ENCODE measurements at regions not wholly inside any gene's neighbourhood (a gene's known extent, or its start where the extent isn't known, plus 50 kb on each side); places are given as distances from the start of the nearest gene placed in this dataset.
"Not testable (repeated sequence)": the region's sequence is repeated elsewhere in the genome, so short reads cannot be mapped to it uniquely, and the experiment has no call there.

DNA sequence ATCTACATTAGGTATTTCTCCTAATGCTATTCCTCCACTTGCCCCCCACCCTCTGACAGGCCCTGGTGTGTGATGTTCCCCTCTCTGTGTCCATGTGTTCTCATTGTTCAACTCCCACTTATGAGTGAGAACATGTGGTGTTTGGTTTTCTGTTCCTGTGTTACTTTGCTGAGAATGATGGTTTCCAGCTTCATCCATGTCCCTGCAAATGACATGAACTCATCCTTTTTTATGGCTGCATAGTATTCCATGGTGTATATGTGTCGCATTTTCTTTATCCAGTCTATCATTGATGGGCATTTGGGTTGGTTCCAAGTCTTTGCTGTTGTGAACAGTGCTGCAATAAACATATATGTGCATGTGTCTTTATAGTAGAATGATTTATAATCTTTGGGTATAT is 50.6 kb upstream of the GRHL3 start:
- DNase-seq (ENCODE audit: insufficient read length); FAIRE-seq: not testable (repeated sequence)

DNA sequence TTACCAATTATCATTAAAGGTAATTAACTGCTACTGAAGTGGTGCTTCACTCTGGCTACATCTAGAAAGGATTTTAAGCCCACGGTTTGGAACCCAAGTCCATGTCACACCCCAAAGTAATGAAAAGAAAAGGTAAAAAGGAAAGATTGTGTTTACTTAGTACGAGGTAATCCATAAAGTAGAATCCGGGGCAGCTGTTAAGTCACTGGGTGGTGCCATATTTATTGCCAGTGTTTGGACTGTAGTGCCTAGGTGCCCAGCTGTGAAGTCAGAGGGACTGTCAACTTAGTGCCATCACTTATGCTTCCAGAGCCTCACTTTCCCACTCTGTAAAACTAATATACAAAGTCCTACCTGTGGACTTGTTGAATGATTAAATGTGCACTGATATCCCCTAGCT is 52.2 kb upstream of the GRHL3 start:
- TF ChIP-seq TAF1 (IDR thresholded peaks at IDR 0.05; ENCODE audit: borderline replicate concordance, low read depth, low read length) (no peak), POLR2A (IDR thresholded peaks at IDR 0.05; ENCODE audit: low read depth, low read length) (no peak), POLR2AphosphoS5 (IDR thresholded peaks at IDR 0.05; ENCODE audit: low read depth, low read length) (no peak)
- DNase-seq (ENCODE audit: insufficient read length) (no peak), FAIRE-seq (no peak)

GRCh38 chr1:24266398-24266941 is 52.7 kb upstream of the GRHL3 start:
- FAIRE-seq = no peak
- TF ChIP-seq POLR2AphosphoS5 (IDR thresholded peaks at IDR 0.05; ENCODE audit: low read depth, low read length) (no peak), POLR2A (IDR thresholded peaks at IDR 0.05; ENCODE audit: low read depth, low read length) (no peak), TAF1 (IDR thresholded peaks at IDR 0.05; ENCODE audit: borderline replicate concordance, low read depth, low read length) (no peak)

DNA sequence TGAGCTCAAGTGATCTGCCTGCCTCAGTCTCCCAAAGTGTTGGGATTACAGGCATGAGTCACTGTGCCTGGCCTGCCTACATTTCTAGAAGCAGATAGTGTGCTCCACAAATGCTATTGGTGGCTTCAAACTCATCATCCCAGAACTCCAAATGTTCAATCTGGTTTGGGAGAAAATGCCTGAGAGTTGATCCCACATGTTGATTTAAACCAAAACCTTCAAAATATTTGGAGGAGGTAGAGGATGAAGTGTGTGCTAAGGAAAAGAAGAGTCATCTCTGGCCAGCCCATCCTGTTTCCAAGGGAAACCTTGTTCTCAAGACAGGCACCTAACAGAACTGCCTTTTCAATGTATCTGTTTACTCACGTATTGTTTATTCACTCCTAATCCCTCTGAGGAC is 55.4 kb upstream of the GRHL3 start:
- TF ChIP-seq POLR2A (IDR thresholded peaks at IDR 0.05; ENCODE audit: low read depth, low read length) (no peak), POLR2AphosphoS5 (IDR thresholded peaks at IDR 0.05; ENCODE audit: low read depth, low read length) (no peak), TAF1 (IDR thresholded peaks at IDR 0.05; ENCODE audit: borderline replicate concordance, low read depth, low read length) (no peak)
- FAIRE-seq = no peak
- no peak for DNase-seq (ENCODE audit: insufficient read length)

More at GRCh38 chr1:24266398-24266941, 52.7 kb upstream of the GRHL3 start:
- DNase-seq (ENCODE audit: insufficient read length) = no peak

DNA sequence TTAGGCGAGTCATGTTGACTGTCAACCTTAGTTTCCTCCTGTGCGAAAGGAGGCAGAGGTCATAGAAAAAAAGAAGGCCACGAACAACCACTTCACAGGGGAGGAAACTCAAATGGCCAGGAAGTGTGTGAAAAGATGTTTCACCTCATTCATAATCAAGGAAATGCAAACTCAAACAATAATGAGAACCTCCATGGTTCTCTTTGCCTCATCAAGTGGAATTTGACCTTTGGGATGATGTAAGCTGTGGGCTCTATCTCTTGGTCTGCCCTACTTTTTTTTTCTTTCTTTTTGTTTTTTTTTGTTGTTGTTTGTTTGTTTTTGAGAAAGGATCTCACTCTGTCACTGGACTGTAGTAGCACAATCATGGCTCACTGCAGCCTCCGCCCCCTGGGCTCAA is 55.9 kb upstream of the GRHL3 start:
- TF ChIP-seq TAF1 (IDR thresholded peaks at IDR 0.05; ENCODE audit: borderline replicate concordance, low read depth, low read length) = no peak
- no peak for TF ChIP-seq POLR2A (IDR thresholded peaks at IDR 0.05; ENCODE audit: low read depth, low read length)
- TF ChIP-seq POLR2AphosphoS5 (IDR thresholded peaks at IDR 0.05; ENCODE audit: low read depth, low read length) = no peak
- FAIRE-seq (no peak), DNase-seq (ENCODE audit: insufficient read length) (no peak)

- DNase-seq (ENCODE audit: insufficient read length) = no peak
- no peak for TF ChIP-seq TAF1 (IDR thresholded peaks at IDR 0.05; ENCODE audit: borderline replicate concordance, low read depth, low read length)
- no peak for FAIRE-seq
Observed at GRCh38 chr1:24261977-24262376, 57.2 kb upstream of the GRHL3 start.

GRCh38 chr1:24258735-24259424 is 60.3 kb upstream of the GRHL3 start:
- no peak for DNase-seq (ENCODE audit: insufficient read length)
- FAIRE-seq = no peak
- TF ChIP-seq POLR2AphosphoS5 (IDR thresholded peaks at IDR 0.05; ENCODE audit: low read depth, low read length) = no peak
- no peak for TF ChIP-seq POLR2A (IDR thresholded peaks at IDR 0.05; ENCODE audit: low read depth, low read length)
- TF ChIP-seq TAF1 (IDR thresholded peaks at IDR 0.05; ENCODE audit: borderline replicate concordance, low read depth, low read length) = no peak

GRCh38 chr1:24257373-24257772 is 61.8 kb upstream of the GRHL3 start:
- no peak for FAIRE-seq
- no peak for DNase-seq (ENCODE audit: insufficient read length)
- TF ChIP-seq POLR2A (IDR thresholded peaks at IDR 0.05; ENCODE audit: low read depth, low read length) = no peak
- no peak for TF ChIP-seq TAF1 (IDR thresholded peaks at IDR 0.05; ENCODE audit: borderline replicate concordance, low read depth, low read length)
- no peak for TF ChIP-seq POLR2AphosphoS5 (IDR thresholded peaks at IDR 0.05; ENCODE audit: low read depth, low read length)

DNA sequence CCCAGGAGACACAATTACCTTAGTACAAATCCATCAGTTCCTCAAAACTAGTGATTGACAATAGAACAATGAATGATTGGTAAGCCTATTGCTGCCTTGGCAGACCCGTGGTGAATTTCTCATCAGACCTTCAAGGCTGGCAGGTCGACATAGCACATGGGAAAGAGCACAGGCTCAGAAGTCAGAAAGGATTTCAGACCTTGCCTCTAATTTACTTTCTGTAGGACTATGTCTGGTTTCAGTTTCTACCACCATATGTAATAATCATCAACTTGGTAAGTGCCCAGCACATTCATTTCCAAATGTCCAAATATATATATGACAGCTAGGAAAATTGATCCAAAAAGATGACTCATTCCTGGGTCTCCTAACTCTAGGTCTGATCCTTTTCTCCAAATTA is 62.5 kb upstream of the GRHL3 start:
- FAIRE-seq (no peak), DNase-seq (ENCODE audit: insufficient read length) (no peak)
- TF ChIP-seq POLR2AphosphoS5 (IDR thresholded peaks at IDR 0.05; ENCODE audit: low read depth, low read length) (no peak), POLR2A (IDR thresholded peaks at IDR 0.05; ENCODE audit: low read depth, low read length) (no peak), TAF1 (IDR thresholded peaks at IDR 0.05; ENCODE audit: borderline replicate concordance, low read depth, low read length) (no peak)

GRCh38 chr1:24255226-24255625 is 63.9 kb upstream of the GRHL3 start:
- FAIRE-seq (no peak), DNase-seq (ENCODE audit: insufficient read length) (no peak)
- TF ChIP-seq TAF1 (IDR thresholded peaks at IDR 0.05; ENCODE audit: borderline replicate concordance, low read depth, low read length) (no peak), POLR2A (IDR thresholded peaks at IDR 0.05; ENCODE audit: low read depth, low read length) (no peak)

GRCh38 chr1:24254783-24255182 is 64.4 kb upstream of the GRHL3 start:
- no peak for FAIRE-seq
- no peak for DNase-seq (ENCODE audit: insufficient read length)
- TF ChIP-seq POLR2AphosphoS5 (IDR thresholded peaks at IDR 0.05; ENCODE audit: low read depth, low read length) = no peak
- no peak for TF ChIP-seq TAF1 (IDR thresholded peaks at IDR 0.05; ENCODE audit: borderline replicate concordance, low read depth, low read length)
- no peak for TF ChIP-seq POLR2A (IDR thresholded peaks at IDR 0.05; ENCODE audit: low read depth, low read length)

- DNase-seq (ENCODE audit: insufficient read length) (no peak), FAIRE-seq (no peak)
- TF ChIP-seq POLR2AphosphoS5 (IDR thresholded peaks at IDR 0.05; ENCODE audit: low read depth, low read length) (no peak), TAF1 (IDR thresholded peaks at IDR 0.05; ENCODE audit: borderline replicate concordance, low read depth, low read length) (no peak), POLR2A (IDR thresholded peaks at IDR 0.05; ENCODE audit: low read depth, low read length) (no peak)
Observed at GRCh38 chr1:24253571-24253970, 65.6 kb upstream of the GRHL3 start.

Data from GM12892 (cell line).